ENCODE measurements at regions not wholly inside any gene's neighbourhood (a gene's known extent, or its start where the extent isn't known, plus 50 kb on each side); places are given as distances from the start of the nearest gene placed in this dataset.

DNA sequence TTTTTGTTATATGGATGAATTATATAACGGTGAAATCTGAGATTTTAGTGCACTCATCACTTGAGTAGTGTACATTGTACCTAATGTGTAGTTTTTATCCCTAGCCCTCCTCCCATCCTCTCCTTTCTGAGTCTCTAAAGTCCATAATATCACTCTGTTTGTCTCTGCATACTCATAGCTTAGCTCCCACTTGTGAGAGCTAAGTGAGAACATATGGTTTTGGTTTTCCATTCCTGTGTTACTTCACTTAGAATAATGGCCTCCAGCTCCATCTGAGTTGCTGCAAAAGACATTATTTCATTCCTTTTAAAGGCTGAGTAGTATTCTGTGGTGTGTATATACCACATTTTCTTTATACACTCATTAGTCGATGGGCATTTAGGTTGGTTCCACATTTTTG is 94.0 kb downstream of the SLC10A2 start:
- DNase-seq (ENCODE audit: insufficient read length, low spot score) (no peak), FAIRE-seq (no peak)
- TF ChIP-seq, protein P1, sequence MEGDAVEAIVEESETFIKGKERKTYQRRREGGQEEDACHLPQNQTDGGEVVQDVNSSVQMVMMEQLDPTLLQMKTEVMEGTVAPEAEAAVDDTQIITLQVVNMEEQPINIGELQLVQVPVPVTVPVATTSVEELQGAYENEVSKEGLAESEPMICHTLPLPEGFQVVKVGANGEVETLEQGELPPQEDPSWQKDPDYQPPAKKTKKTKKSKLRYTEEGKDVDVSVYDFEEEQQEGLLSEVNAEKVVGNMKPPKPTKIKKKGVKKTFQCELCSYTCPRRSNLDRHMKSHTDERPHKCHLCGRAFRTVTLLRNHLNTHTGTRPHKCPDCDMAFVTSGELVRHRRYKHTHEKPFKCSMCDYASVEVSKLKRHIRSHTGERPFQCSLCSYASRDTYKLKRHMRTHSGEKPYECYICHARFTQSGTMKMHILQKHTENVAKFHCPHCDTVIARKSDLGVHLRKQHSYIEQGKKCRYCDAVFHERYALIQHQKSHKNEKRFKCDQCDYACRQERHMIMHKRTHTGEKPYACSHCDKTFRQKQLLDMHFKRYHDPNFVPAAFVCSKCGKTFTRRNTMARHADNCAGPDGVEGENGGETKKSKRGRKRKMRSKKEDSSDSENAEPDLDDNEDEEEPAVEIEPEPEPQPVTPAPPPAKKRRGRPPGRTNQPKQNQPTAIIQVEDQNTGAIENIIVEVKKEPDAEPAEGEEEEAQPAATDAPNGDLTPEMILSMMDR (IDR thresholded peaks at IDR 0.05; ENCODE audit: insufficient read depth, missing control alignments): no peak

- TF ChIP-seq, protein P1 (IDR thresholded peaks at IDR 0.05; ENCODE audit: insufficient read depth, missing control alignments): no peak
- FAIRE-seq: no peak
- DNase-seq (ENCODE audit: insufficient read length, low spot score): no peak
These were observed 95.7 kb downstream of the SLC10A2 start for GRCh38 chr13:102970542-102970941.

DNA sequence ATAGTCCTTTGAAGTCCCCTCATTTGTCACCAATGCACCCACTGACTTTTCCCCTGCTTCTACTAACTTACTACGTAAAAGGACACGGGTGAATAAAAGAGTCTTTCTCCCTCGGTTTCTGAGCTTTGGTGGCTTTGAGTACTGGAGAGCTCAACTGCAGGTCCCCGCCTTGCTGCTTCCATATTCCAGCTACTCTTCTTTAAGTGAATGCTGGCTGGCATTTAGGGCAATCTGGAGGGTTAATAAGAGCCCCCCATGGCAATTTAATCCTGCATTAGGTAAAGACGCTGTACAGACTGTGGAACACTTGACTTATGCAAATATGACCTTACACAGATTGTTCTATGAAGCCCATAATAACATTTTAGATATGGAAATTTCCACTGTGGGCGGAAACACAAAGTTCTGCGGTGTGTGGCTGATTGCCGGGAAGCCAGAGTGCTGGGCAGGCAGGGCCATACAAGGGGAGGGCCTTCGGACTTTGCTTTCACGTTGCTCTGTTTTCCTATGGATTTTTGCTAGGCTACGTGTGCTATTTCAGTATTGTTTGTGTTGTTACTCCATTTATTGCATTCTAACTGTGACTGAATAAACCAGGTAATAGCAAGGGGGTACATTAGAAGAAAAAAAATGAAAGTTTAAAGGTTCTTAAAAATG is 97.5 kb downstream of the SLC10A2 start:
- DNase-seq (ENCODE audit: insufficient read length, low spot score) (no peak), FAIRE-seq (no peak)
- TF ChIP-seq, protein P1 (IDR thresholded peaks at IDR 0.05; ENCODE audit: insufficient read depth, missing control alignments): no peak

GRCh38 chr13:102965802-102966201 is 100.4 kb downstream of the SLC10A2 start:
- DNase-seq (ENCODE audit: insufficient read length, low spot score) (no peak), FAIRE-seq (no peak)
- TF ChIP-seq, protein P1 (IDR thresholded peaks at IDR 0.05; ENCODE audit: insufficient read depth, missing control alignments): no peak

DNA sequence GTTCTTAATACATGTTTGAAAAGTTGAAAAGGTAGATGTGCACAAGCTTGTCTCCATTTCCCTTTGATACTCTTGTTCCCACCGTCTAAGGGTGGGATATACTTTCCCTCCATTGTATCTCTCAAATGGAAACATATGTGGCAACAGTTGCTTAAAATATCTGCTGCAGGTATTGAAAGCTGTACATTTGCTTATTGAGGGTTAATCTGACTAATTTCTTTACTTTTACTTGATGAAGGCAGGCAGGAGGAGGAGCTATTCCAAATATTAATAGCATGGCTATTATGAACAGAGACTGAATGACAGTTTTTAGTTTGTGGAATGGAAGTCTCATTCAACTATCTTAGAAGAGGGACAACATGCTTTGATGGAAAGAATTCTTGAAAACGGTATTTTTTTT is 103.8 kb downstream of the SLC10A2 start:
- FAIRE-seq: no peak
- TF ChIP-seq, protein P1 (IDR thresholded peaks at IDR 0.05; ENCODE audit: insufficient read depth, missing control alignments): no peak

GRCh38 chr13:102960959-102961358 is 105.3 kb downstream of the SLC10A2 start:
- DNase-seq (ENCODE audit: insufficient read length, low spot score): no peak
- no peak for FAIRE-seq
- TF ChIP-seq, protein P1 (IDR thresholded peaks at IDR 0.05; ENCODE audit: insufficient read depth, missing control alignments): no peak

More for the DNA sequence above, 103.8 kb downstream of the SLC10A2 start:
- no peak for DNase-seq (ENCODE audit: insufficient read length, low spot score)

- FAIRE-seq: no peak
- TF ChIP-seq, protein P1 (IDR thresholded peaks at IDR 0.05; ENCODE audit: insufficient read depth, missing control alignments): no peak
These were observed 109.8 kb downstream of the SLC10A2 start for GRCh38 chr13:102956449-102956848.

More at GRCh38 chr13:102956449-102956848, 109.8 kb downstream of the SLC10A2 start:
- no peak for DNase-seq (ENCODE audit: insufficient read length, low spot score)
